Memory B cell (primary cell): ENCODE measurements at regions not wholly inside any gene's neighbourhood (a gene's known extent, or its start where the extent isn't known, plus 50 kb on each side); places are given as distances from the start of the nearest gene placed in this dataset.
A peak's percentile ranks its signal among the peaks of the same experiment; 100 is the strongest.

ENCODE experiments used
- ATAC-seq: fragments of 150-1000 bp; cut with Tn5 transposase; 2 replicates; pipeline ENCODE4 v1.10.0; 2021; ENCODE audit warnings: low read depth, mild to moderate bottlenecking, moderate library complexity
- DNase-seq, 2 donors: peaks; one replicate each; pipeline ENCODE4 v3.0.0; 2022; ENCODE audit warnings: low spot score in 2 of 2
- H3K27ac Mint-ChIP-seq: one replicate; pipeline ENCODE4 v1.8.0; 2022; ENCODE audit warnings: mild to moderate bottlenecking, moderate library complexity, mixed read lengths
- H3K27me3 Mint-ChIP-seq: one replicate; pipeline ENCODE4 v1.8.0; 2022; ENCODE audit warnings: mixed read lengths
- H3K36me3 Mint-ChIP-seq: one replicate; pipeline ENCODE4 v1.8.0; 2022; ENCODE audit warnings: mild to moderate bottlenecking, mixed read lengths
- H3K4me1 Mint-ChIP-seq: one replicate; pipeline ENCODE4 v1.8.0; 2022; ENCODE audit warnings: mixed read lengths
- H3K4me3 Mint-ChIP-seq: one replicate; pipeline ENCODE4 v1.8.0; 2022; ENCODE audit warnings: mild to moderate bottlenecking, moderate library complexity, mixed read lengths
- H3K9me3 Mint-ChIP-seq: one replicate; pipeline ENCODE4 v1.8.0; 2022; ENCODE audit warnings: mixed read lengths

GRCh38 chr12:67820694-67821093, 168.6 kb upstream of the IFNG-AS1 start:
- no peak for DNase-seq
- H3K4me1 Mint-ChIP-seq: peaks cover 2% of the 10 kb centered on the region
- H3K4me3 Mint-ChIP-seq: no peak overlapping the region
- no peaks in the 10 kb centered on the region for H3K27me3 Mint-ChIP-seq
- no peak for ATAC-seq
- peaks cover 2% of the 10 kb centered on the region for H3K9me3 Mint-ChIP-seq
- H3K36me3 Mint-ChIP-seq: peaks cover 4% of the 10 kb centered on the region
- H3K27ac Mint-ChIP-seq: no peak overlapping the region

GRCh38 chr12:67822826-67823225, 166.4 kb upstream of the IFNG-AS1 start:
- Mint-ChIP-seq H3K9me3 (no peaks in the 10 kb centered on the region), H3K4me3 (no peak overlapping the region), H3K27me3 (no peaks in the 10 kb centered on the region), H3K36me3 (no peaks in the 10 kb centered on the region), H3K27ac (no peak overlapping the region), H3K4me1 (peaks cover 5% of the 10 kb centered on the region)
- DNase-seq (no peak), ATAC-seq (no peak)

GRCh38 chr12:67826148-67826547, 163.1 kb upstream of the IFNG-AS1 start:
- no peak overlapping the region for H3K27ac Mint-ChIP-seq
- H3K4me3 Mint-ChIP-seq: no peak overlapping the region
- no peaks in the 10 kb centered on the region for H3K27me3 Mint-ChIP-seq
- DNase-seq: no peak
- H3K36me3 Mint-ChIP-seq: no peaks in the 10 kb centered on the region
- peaks cover 16% of the 10 kb centered on the region for H3K4me1 Mint-ChIP-seq
- ATAC-seq: no peak
- H3K9me3 Mint-ChIP-seq: peaks cover 1% of the 10 kb centered on the region

- peak overlapping the region; percentile 29 for H3K27ac Mint-ChIP-seq
Observed at GRCh38 chr12:67826946-67827720, 162.1 kb upstream of the IFNG-AS1 start.

GRCh38 chr12:67827820-67828383, 161.3 kb upstream of the IFNG-AS1 start:
- Mint-ChIP-seq H3K27ac (peak overlapping the region; percentile 29), H3K4me3 (peak overlapping the region; percentile 54), H3K9me3 (peaks cover 1% of the 10 kb centered on the region), H3K4me1 (peaks cover 16% of the 10 kb centered on the region), H3K27me3 (no peaks in the 10 kb centered on the region), H3K36me3 (no peaks in the 10 kb centered on the region)
- DNase-seq (no peak), ATAC-seq (peak; percentile 81)

More at GRCh38 chr12:67826946-67827720, 162.1 kb upstream of the IFNG-AS1 start:
- Mint-ChIP-seq H3K27me3 (no peaks in the 10 kb centered on the region), H3K36me3 (no peaks in the 10 kb centered on the region), H3K4me3 (no peak overlapping the region), H3K4me1 (peaks cover 16% of the 10 kb centered on the region), H3K9me3 (peaks cover 1% of the 10 kb centered on the region)
- DNase-seq (no peak), ATAC-seq (no peak)

- Mint-ChIP-seq H3K36me3 (no peaks in the 10 kb centered on the region), H3K9me3 (peaks cover 1% of the 10 kb centered on the region), H3K4me1 (peaks cover 16% of the 10 kb centered on the region), H3K4me3 (no peak overlapping the region), H3K27me3 (no peaks in the 10 kb centered on the region), H3K27ac (no peak overlapping the region)
- ATAC-seq (no peak), DNase-seq (no peak)
Observed at GRCh38 chr12:67829896-67830295, 159.4 kb upstream of the IFNG-AS1 start.

GRCh38 chr12:67832155-67832554, 157.1 kb upstream of the IFNG-AS1 start:
- ATAC-seq: no peak
- H3K4me3 Mint-ChIP-seq: no peak overlapping the region
- no peak for DNase-seq
- H3K27me3 Mint-ChIP-seq: no peaks in the 10 kb centered on the region
- no peak overlapping the region for H3K27ac Mint-ChIP-seq
- H3K9me3 Mint-ChIP-seq: peaks cover 4% of the 10 kb centered on the region
- H3K4me1 Mint-ChIP-seq: peaks cover 16% of the 10 kb centered on the region
- H3K36me3 Mint-ChIP-seq: peaks cover 1% of the 10 kb centered on the region

GRCh38 chr12:67833602-67834001, 155.6 kb upstream of the IFNG-AS1 start:
- H3K27ac Mint-ChIP-seq: no peak overlapping the region
- peaks cover 1% of the 10 kb centered on the region for H3K36me3 Mint-ChIP-seq
- H3K27me3 Mint-ChIP-seq: no peaks in the 10 kb centered on the region
- H3K4me1 Mint-ChIP-seq: peaks cover 6% of the 10 kb centered on the region
- no peak overlapping the region for H3K4me3 Mint-ChIP-seq
- DNase-seq: no peak
- H3K9me3 Mint-ChIP-seq: peaks cover 10% of the 10 kb centered on the region
- no peak for ATAC-seq

GRCh38 chr12:67837876-67838275, 151.4 kb upstream of the IFNG-AS1 start:
- ATAC-seq: no peak
- Mint-ChIP-seq H3K9me3 (peaks cover 19% of the 10 kb centered on the region), H3K4me1 (no peaks in the 10 kb centered on the region), H3K4me3 (no peak overlapping the region), H3K36me3 (peaks cover 10% of the 10 kb centered on the region), H3K27me3 (no peaks in the 10 kb centered on the region), H3K27ac (no peak overlapping the region)
- DNase-seq: no peak

- Mint-ChIP-seq H3K27ac (no peak overlapping the region), H3K9me3 (peaks cover 17% of the 10 kb centered on the region), H3K36me3 (peaks cover 8% of the 10 kb centered on the region), H3K4me3 (no peak overlapping the region), H3K27me3 (no peaks in the 10 kb centered on the region), H3K4me1 (no peaks in the 10 kb centered on the region)
- ATAC-seq (no peak), DNase-seq (no peak)
Observed at GRCh38 chr12:67842124-67842523, 147.1 kb upstream of the IFNG-AS1 start.

GRCh38 chr12:67843257-67843656, 146.0 kb upstream of the IFNG-AS1 start:
- Mint-ChIP-seq H3K27me3 (no peaks in the 10 kb centered on the region), H3K36me3 (peaks cover 8% of the 10 kb centered on the region), H3K27ac (no peak overlapping the region), H3K4me1 (no peaks in the 10 kb centered on the region), H3K9me3 (peaks cover 12% of the 10 kb centered on the region), H3K4me3 (no peak overlapping the region)
- DNase-seq (no peak), ATAC-seq (no peak)

- Mint-ChIP-seq H3K4me3 (no peak overlapping the region), H3K27me3 (peaks cover 5% of the 10 kb centered on the region), H3K36me3 (no peaks in the 10 kb centered on the region), H3K9me3 (no peaks in the 10 kb centered on the region), H3K27ac (no peak overlapping the region), H3K4me1 (peaks cover 2% of the 10 kb centered on the region)
- DNase-seq (no peak), ATAC-seq (no peak)
Observed at GRCh38 chr12:67852701-67853100, 136.5 kb upstream of the IFNG-AS1 start.

GRCh38 chr12:67853204-67853603, 136.0 kb upstream of the IFNG-AS1 start:
- no peak for DNase-seq
- no peak overlapping the region for H3K4me3 Mint-ChIP-seq
- H3K27me3 Mint-ChIP-seq: peaks cover 5% of the 10 kb centered on the region
- no peak for ATAC-seq
- H3K9me3 Mint-ChIP-seq: no peaks in the 10 kb centered on the region
- H3K4me1 Mint-ChIP-seq: peaks cover 2% of the 10 kb centered on the region
- no peak overlapping the region for H3K27ac Mint-ChIP-seq
- H3K36me3 Mint-ChIP-seq: no peaks in the 10 kb centered on the region

GRCh38 chr12:67854351-67854750, 134.9 kb upstream of the IFNG-AS1 start:
- no peak for ATAC-seq
- H3K4me3 Mint-ChIP-seq: no peak overlapping the region
- peaks cover 2% of the 10 kb centered on the region for H3K4me1 Mint-ChIP-seq
- H3K27me3 Mint-ChIP-seq: peaks cover 5% of the 10 kb centered on the region
- no peak for DNase-seq
- no peaks in the 10 kb centered on the region for H3K36me3 Mint-ChIP-seq
- H3K9me3 Mint-ChIP-seq: no peaks in the 10 kb centered on the region
- H3K27ac Mint-ChIP-seq: no peak overlapping the region

- no peak for ATAC-seq
Observed at GRCh38 chr12:67855103-67855502, 134.1 kb upstream of the IFNG-AS1 start.

More at GRCh38 chr12:67855103-67855502, 134.1 kb upstream of the IFNG-AS1 start:
- no peak overlapping the region for H3K27ac Mint-ChIP-seq
- peaks cover 2% of the 10 kb centered on the region for H3K4me1 Mint-ChIP-seq
- peaks cover 5% of the 10 kb centered on the region for H3K27me3 Mint-ChIP-seq
- H3K4me3 Mint-ChIP-seq: no peak overlapping the region
- DNase-seq: no peak
- no peaks in the 10 kb centered on the region for H3K9me3 Mint-ChIP-seq
- H3K36me3 Mint-ChIP-seq: no peaks in the 10 kb centered on the region
